ENCODE measurements at regions not wholly inside any gene's neighbourhood (a gene's known extent, or its start where the extent isn't known, plus 50 kb on each side); places are given as distances from the start of the nearest gene placed in this dataset.

DNA sequence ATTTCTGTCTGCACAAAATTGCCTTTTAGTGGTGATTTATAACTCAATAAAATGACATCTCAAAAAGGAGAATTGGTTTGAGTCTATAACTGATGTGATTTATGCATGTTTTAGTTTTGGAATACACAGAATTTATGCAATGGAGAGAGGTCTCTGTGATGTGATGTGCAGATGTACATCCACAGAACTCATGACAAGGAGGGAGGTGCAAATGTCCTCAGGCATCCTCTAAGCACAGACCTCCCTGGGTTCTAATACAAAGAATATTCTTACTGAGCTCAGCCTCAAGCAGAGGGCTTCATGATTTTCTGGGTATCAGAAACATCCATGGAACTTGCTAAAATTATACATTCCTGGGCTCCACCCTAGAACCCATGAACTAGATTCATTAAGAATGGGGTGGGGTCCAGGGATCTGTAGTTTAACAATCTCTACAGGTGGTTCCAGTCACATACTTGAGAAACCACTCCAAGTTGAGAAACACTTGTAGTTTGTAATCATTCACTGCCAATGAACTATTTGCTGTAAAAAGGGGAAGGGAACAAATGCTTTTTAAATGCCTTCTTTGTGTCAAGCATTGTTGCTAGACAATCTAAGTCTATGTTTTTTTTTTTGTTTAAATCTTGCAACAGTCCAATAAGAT, 60.2 kb upstream of the NEDD9 start:
- DNase-seq = no peak

DNA sequence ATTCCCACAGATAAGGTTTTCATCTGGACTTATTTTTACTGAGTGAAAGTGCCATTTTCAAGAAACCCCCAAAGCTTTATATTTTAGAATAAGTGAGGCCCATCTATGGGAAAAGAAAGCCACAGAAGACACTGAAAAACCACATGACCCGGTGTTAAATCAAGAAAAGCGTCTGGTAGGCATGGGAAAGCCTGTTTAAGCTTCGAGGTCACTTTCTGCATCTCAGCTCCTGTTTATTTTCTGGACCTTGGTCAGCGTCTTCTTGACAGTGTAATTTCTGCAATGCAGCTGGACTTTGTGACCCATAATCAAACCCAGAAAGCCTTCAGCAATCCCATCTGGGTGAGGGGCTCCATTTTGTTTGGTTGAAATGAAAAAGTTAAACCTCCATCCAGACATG, 59.6 kb upstream of the NEDD9 start:
- DNase-seq = no peak

DNA sequence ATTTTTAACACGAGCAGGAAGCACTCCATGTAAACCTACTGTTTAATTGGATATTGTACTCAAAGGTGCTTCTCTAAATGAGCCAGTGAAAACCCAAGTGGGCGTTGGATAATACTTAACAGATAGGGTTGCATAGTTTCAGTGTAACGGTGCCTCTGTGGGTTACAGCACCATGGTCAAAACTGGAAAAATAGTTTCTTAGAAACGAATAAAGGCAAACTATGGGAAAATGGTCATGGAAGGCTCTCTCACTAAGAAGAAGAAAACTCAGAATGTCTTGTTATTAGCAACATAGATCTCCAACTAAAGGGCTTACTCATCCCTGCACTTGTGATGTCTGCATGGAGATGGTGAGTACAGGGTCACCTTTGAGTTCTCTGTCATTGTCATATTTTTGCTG, 59.1 kb upstream of the NEDD9 start:
- no peak for DNase-seq

DNA sequence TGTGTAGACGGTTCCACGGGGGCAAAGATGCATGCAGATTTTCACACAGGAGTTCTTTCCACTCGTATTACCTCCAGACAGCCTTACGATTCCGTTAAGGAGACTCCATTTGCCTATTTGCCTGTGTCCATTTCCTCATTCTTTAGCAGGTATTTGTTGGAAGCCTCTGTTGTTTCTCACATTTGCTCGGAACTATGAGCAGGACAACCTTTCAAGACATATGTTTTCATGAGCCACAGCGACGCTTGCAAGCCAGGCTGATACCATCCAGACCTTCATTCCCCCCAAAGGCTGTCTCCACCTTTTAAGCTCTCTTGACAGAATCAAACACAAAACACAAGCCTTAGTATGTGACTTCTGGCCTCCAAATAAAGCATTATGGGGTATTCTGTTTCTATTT, 57.6 kb upstream of the NEDD9 start:
- no peak for DNase-seq

DNA sequence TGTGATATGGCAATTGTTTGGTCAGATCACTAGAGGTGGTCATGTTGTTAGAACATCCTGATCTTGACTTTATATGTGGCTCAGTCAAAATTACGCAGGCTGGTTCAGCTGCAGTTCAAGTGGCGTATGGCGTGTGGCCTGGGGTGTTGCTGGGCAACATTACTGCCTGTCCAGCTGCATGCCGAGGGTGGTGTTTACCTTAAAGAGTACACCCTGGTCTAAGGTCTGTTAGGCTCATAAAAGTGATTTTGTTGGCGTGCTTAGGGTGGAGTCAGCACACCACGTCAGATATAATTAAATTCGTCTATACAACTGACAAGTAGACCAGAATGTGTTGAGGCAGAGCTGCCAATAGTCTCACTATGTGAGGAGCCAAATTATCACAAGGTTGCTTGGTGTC, 55.6 kb upstream of the NEDD9 start:
- DNase-seq = no peak

DNA sequence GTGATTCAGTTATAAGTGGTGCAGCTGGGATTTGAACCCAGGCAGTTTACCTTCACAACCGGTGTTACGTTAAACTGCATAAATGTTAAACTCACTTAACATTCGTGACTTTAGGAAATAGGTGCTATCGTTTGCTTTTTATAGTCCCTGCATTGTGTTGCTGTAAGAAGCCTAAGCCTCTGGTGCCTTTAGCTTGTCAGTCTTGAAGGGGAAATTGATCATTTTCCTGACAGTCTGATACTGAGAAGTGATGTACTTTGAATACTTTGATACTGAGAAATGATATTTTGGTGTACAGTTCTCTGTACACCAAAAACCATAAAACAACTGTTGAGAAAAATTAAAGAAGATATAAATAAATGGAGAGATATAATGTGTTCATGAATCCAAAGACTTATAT, 52.5 kb upstream of the NEDD9 start:
- no peak for DNase-seq

DNA sequence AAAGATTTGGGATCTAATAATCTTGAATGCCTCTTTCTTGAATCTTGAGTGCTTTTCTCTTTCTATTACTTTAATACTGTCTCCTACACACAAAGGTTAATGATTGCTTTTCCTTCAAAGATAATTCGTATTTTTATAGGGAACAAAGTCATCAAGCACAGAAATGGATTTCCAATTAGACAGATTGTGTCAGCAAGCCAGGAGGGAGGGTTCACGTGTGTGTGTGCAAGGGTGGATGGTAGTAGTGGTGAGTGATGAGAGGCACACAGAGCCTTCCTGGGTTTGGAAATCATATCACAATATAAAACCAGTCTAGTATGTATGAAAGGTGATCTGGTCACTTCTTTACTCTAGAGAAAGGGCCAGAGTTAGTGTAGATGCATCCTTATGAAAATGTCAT, 51.2 kb upstream of the NEDD9 start:
- DNase-seq = no peak

DNA sequence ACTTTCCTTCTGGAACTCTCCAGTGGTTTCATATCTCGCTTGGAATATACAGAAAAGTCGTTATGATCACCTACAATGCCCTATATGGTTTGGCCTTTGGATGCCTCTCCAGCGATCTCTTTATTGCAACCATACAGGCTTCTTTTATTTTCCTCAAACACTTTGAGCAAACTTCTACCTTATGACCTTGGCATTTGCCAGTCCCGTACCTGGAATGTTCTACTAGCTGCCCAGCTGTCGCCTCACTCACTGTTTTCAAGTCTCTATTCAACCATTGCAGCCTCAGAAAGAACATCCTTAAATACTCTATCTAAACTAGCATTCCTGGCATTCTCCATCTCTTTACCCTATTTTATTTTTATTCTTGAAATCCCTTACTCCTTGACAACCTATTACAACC, 50.4 kb upstream of the NEDD9 start:
- no peak for DNase-seq

Data from activated naive CD4-positive, alpha-beta T cell treated with Interleukin-2 at 50 U/mL for 16 hours (primary cell).